Uterus (tissue), 2 donors: ENCODE measurements at regions not wholly inside any gene's neighbourhood (a gene's known extent, or its start where the extent isn't known, plus 50 kb on each side); places are given as distances from the start of the nearest gene placed in this dataset.

ENCODE experiments used
- POLR2A ChIP-seq, 2 donors: fragments of 450-650 bp; IDR thresholded peaks; one replicate each; pipeline ENCODE4 v1.6.1; 2016; ENCODE audit warnings: antibody characterized with exemption in 2 of 2, mild to moderate bottlenecking in 1 of 2, moderate library complexity in 1 of 2
- TF ChIP-seq, protein P1 (sequence below), 4 experiments: fragments of 200-600 bp in 2 of 4; fragments of 450-650 bp in 2 of 4; sonication (generic) in 2 of 4; IDR thresholded peaks; one replicate each; pipeline ENCODE4 v1.5.1; 2016 to 2019; ENCODE audit warnings: antibody characterized with exemption in 4 of 4, mild to moderate bottlenecking in 2 of 4, moderate library complexity in 1 of 4

DNA sequence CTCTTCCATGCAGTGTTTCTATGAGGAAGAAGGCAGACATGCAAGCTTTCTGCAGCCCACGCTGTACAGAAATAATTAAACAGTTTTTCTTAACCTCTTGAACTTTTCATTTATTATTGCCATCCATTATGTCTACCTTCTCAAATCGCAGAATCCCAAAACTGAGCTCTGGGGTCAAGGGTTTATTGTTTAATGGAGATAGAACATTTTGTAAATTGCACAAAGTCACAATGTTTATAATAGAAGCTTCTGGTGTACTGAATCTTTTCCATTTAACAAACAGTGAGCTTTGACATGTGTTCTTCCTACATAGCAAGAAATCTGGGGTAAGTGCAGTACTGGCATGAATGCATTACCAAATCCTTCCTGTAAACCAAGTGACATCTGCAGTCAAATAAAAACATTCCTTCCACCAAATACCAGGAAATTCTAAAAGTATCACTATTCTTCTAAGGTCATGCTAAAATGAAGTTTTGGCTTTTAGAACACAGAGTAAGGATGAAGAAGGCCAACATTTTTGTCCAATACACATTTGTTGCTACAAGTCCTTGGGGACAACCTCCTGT is 385.3 kb upstream of the DDHD1 start:
- TF ChIP-seq, protein P1, sequence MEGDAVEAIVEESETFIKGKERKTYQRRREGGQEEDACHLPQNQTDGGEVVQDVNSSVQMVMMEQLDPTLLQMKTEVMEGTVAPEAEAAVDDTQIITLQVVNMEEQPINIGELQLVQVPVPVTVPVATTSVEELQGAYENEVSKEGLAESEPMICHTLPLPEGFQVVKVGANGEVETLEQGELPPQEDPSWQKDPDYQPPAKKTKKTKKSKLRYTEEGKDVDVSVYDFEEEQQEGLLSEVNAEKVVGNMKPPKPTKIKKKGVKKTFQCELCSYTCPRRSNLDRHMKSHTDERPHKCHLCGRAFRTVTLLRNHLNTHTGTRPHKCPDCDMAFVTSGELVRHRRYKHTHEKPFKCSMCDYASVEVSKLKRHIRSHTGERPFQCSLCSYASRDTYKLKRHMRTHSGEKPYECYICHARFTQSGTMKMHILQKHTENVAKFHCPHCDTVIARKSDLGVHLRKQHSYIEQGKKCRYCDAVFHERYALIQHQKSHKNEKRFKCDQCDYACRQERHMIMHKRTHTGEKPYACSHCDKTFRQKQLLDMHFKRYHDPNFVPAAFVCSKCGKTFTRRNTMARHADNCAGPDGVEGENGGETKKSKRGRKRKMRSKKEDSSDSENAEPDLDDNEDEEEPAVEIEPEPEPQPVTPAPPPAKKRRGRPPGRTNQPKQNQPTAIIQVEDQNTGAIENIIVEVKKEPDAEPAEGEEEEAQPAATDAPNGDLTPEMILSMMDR (IDR thresholded peaks at IDR 0.05): no peak
- TF ChIP-seq POLR2A (IDR thresholded peaks at IDR 0.05): no peak
